Activated T-helper 9 cell treated with anti-CD3 and anti-CD28 coated beads, Interleukin-2, amount 50 U/mL, for 16 hours (primary cell): ENCODE measurements at regions not wholly inside any gene's neighbourhood (a gene's known extent, or its start where the extent isn't known, plus 50 kb on each side); places are given as distances from the start of the nearest gene placed in this dataset.

ENCODE experiments used
- DNase-seq: peaks from one replicate; pipeline ENCODE4 v3.0.0-alpha.2; 2020; ENCODE audit warnings: low read depth

GRCh38 chr6:43982084-43982625, 145.1 kb downstream of the MRPL14 start:
- DNase-seq: no peak

DNA sequence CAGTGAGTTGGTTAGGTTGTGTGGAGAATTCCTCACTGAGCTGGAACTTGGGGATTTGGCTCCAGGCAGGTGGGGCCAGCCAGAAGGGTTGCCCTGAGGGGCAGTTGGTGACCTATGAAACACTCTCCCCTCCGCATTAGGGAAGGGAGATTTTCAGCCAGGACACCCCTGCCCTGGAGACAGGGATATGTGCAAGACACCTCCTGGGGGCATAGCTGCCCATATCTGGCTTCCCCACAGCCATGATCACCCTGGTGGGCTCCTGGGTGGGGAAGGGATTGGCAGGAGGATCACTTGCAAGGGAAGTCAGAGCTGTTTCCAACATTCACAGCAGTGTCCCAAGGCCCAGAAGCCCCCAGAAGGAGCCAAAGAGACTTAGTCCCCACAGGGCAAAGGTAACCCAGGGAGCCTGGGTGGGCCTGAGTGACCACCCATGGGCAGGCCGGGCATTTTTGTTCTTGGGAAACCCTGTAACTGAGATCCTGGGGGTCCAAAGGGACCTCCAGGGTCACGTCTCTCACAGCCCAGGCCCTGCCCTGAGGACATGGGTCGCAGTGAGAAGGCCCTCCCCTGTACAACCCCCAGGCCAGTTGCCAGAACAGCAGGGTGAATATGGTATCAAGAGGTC, 145.8 kb downstream of the MRPL14 start:
- no peak for DNase-seq

- no peak for DNase-seq
Measured at GRCh38 chr6:43980004-43980795, 147.1 kb downstream of the MRPL14 start.

DNA sequence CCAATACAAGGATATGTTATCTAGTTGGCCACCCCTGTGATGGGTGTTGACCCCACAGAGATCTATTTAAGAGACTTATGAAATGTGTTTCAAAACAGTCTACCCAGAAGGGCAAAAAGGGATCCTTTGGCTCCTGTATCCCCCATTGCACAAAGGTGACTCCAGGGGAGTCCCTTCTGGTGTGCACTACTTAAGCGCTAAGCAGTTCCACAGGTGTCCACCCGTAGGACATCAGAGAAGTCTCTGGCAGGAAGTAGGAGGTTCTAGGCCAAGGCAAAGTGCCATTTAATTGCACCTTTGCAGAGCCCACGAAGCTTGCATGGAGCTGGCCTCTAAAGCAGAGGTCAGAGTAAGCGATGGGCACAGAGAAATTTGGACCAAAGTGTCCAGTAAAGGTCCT, 147.7 kb downstream of the MRPL14 start:
- no peak for DNase-seq

DNA sequence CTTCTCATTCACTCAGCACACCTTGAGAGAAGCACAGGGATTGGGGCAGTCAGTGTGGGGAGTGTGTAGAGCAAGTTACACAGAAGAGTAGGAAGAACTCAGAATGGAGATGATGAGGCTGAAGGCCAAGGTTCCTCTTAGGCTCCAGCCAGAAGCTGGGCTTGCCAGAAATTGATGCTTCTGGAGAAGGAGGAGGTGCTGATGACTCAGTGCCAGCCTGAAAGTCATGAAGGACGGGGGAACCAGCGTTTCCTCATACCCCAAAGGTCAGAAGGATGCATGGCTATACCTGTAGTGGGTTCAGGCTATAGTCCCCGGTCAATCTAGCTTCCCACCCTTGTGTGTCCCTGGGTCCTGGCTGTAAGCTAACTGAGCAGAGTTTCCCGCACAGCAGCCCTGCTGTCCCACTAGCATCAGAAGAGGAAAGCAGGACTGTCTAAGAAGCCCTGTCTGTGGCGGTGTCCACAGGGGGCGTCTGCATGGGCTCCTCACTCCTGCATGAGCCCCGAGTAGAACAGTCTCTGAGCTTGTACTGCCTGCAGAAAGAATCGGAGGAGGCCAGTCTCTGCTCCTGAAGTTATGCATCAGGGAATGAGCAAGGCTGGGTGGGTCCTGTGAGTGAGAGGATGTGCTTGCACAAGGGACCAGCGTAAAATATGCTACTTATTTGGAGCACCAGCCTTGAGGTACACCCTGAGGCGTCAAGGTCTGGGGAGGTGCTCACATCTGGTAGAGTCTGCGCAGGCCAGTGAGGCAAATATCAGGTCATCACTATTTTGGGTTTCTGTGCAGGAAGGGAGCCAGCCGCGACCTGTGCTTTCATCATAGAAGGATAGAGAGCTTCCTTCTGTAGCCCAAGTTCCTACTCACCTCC, 148.5 kb downstream of the MRPL14 start:
- DNase-seq: no peak

- DNase-seq: no peak
Measured at GRCh38 chr6:43977404-43978111, 149.7 kb downstream of the MRPL14 start.

DNA sequence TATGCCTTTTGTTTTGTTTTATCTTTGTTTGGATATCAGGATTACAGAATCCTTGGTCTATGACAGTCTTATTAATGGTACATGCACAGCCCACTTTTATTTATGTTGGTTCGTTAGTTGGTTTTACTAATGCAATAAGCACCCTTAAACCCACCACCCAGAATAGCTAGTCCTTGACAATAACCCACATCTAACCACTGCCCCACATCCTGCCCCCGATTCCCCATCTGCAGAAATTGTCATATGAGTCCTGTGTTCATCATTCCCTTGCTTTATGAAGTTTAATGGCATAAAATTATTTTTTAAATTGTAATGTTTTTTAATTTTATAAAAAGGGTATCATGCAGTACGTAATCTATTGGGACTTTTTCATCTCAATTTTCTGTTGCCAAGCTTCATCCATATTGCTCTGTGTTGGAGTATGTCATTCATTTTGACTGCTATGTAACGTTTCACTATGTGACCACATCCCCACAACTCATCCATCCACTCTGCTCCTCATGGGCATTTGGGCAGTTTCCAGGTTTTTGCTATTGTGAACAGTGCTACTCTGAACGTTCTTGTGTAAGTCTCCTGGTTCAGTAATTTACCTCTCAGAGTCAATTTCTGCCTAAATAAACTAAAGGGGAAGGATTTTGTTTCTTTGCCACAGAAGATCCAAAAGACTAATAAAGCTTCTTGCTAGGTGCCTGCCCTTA, 150.4 kb downstream of the MRPL14 start:
- DNase-seq: no peak

GRCh38 chr6:43974643-43975230, 152.5 kb downstream of the MRPL14 start:
- no peak for DNase-seq

GRCh38 chr6:43973357-43973756, 153.9 kb downstream of the MRPL14 start:
- DNase-seq: no peak

- DNase-seq: no peak
Measured at GRCh38 chr6:43972913-43973300, 154.3 kb downstream of the MRPL14 start.

DNA sequence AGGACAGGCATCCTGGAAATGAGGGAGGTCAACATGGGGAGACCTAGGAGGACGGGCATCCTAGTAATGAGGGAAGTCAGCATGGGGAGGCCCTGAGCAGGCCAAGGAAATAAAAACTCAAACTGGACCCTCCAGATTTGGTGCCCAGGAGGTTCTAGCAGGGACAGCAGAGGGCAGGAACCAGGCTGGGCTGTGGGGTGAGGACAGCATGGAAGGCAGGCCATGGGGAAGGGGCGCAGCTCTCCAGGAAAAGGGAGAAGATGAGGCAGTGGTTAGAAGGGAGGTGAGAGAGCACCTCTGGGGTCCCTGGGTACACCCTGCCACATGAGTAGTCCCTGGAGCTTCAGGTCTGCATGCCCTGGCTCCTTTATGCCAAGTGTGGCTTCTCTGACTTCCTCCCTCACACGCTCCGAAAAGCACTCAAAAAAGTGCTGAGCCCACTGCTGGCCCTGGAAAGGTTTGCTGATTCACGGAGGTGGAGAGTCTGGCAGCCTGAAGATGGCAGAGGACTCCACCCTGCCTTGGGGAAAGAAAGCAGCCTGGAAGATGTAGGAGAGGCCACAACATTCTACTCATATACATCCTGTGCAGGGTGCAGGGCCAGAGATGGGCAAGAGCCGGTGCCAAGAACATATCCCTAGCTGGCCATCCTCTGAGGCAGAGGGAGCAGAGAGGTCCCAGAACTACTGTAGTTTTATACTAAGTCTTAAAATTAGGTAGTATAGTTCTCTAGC, 154.9 kb downstream of the MRPL14 start:
- DNase-seq: no peak

GRCh38 chr6:43971776-43972126, 155.5 kb downstream of the MRPL14 start:
- no peak for DNase-seq

DNA sequence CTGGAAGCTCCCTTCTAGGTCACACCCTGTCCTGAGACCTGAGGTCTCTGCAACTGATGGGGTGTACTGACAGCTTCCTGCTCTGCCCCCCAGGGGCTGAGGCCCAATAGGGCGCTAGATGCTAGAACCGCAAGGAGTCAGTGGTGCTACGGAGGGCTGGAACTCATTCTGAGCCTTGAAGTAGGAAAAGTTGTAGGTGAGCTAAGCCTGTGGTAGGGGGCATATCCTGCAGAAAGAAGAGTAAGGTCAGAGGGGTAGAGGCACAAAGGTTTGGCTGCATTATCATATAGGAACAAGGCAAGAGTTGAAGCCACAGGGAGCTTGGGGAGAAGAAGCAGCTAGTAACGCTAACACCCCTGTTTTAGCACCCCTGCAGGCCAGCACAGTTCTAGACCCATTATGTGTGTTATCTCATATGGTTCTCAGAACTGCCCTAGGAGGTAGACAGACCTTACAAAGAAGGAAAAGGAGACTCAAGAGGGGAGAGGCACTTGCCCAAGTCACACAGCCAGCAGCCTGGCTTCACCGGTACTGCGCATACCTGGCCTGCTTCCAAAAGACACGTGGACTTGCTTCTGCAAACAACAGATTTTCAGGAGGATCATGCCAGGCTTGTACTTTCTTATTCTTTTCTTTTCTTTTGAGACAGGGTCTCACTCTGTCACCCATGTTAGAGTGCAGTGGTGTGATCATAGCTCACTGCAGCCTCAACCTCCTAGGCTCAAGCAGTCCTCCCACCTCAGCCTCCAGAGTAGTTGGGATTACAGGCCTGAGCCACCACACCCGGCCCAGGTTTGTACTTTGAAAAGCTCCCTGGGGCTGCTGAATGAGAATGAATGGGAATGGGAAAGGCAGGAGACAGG, 156.1 kb downstream of the MRPL14 start:
- no peak for DNase-seq

DNA sequence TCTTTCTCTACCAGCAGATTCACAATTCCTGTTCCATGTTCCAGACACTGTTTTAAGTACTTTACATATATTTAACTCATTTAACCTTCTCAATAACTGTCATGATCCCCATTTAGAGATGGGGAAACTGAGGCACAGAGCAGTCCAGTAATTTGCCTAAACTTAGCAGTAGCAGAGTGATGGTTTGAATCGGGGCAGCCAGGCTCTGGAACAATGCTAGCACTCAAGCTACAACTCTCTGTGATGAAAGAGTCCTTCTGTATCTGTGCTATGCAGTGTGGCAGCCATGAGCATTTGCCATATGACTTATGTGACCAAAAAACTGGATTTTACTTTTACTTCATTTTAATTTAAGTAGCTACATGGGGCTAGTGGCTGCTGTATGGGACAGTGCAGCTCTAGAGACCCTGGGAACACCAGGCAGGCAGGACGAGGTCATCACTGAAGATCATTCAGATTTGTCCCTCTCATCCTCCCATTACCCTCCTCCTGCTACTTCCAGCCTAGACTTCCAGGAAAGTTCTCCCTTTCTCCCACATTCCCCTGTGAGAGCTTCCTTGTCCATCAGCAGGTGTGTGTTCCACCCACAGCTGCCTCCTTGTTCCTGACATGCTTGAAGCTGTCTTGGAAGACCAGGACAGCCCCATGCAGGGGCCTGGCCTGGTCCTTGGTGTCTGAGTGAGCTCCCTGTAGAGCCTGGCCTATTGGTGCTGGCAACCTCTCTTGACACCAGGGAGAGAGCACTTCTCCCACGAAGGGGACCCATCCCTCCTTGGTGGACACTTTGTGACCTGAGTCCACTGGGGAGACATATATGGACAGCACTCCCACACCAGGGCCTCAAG, 157.0 kb downstream of the MRPL14 start:
- DNase-seq: no peak

DNA sequence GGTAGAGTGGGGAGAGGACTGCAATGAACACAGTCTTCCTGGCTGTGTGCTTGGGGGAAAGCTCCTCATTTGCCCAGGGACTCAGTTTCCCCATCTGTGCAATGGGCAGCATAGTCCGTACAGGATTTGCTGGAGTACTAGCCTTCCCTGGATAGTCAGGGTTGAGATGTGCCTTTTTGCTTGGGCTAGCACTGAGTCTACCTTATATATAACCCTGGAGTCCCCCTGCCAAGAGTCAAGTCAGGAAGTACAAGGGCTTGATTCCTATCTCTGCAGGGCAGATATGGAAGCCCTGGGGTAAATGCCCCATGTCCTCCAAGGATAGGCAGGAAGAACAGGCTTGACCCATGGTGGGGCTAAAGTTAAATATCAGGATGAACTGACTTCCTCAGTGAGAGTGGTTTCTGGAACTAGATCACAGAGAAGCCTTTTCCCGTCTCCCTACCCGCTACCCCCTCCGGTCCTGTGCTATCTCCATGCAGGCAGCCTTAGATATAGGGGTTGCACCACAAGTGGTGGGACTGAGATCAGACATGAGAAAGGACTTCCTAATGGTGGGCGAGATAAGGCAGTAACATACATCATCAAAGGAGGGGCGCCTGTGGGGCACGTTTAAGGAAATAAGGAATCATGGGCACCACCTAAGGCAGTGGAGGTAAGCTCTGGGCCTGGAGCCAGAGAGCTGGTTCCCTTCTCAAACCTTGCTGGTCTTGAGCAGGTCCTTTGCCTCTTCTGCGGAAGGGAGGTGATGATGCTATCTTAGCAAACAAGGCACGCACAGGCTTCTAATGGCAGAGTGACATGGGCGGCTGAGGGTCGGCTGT, 157.9 kb downstream of the MRPL14 start:
- no peak for DNase-seq

DNA sequence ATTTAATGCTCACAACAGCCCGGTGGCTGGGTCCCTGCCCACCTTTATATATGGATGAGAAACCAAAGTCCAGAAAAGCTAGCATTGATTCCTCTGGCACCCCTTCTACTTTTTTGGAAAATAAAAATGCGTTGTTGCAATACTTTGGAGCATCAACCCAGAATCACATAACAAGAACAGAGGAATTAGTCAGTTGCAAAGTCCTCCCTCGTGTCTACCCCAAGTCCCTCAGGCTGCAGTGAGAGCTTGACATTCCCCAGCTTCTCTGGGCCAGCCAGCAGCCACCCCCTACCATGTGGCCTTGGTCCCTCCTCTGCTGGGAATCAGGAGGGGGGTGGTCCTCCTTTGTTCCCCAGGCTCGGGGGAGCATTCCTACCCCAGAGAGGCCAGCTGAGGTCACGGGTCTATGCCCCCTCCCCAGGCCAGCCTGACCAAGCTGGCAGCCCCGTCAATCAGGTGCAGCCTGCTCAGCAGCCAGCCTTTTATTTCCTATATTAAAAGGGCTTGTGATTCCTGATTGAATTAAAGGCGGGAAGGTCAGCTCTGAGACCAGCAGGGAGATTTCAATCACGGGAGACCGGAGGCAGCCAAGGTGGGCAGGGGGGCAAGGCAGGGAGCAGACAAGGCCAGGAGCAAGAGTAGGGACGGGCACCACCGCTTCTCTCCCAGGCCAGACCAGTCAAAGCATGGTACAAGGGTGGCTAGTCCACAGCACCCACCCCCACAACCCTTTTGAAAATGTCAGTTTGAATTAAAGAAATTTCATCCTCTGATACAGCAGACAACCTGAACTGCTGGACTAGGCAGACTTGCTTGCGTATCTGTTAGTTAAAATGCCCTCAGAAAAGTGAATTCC, 158.9 kb downstream of the MRPL14 start:
- DNase-seq: no peak

GRCh38 chr6:43967719-43968091, 159.5 kb downstream of the MRPL14 start:
- DNase-seq: no peak
